Transverse colon (tissue), 4 donors: ENCODE measurements at regions not wholly inside any gene's neighbourhood (a gene's known extent, or its start where the extent isn't known, plus 50 kb on each side); places are given as distances from the start of the nearest gene placed in this dataset.

Experiments
- DNase-seq: peaks from one replicate; pipeline ENCODE4 v3.0.0-alpha.2; 2019
- H3K27ac ChIP-seq, 4 donors: fragments of 200-600 bp; sonication (generic); 2 replicates each; pipeline ENCODE4 v1.5.1; 2016 to 2018; ENCODE audit warnings: inconsistent platforms in 4 of 4
- H3K27me3 ChIP-seq: fragments of 200-600 bp; sonication (generic); 2 replicates; pipeline ENCODE4 v1.5.1; 2017; ENCODE audit warnings: inconsistent platforms
- H3K36me3 ChIP-seq, 4 donors: fragments of 200-600 bp; sonication (generic); 2 replicates each; pipeline ENCODE4 v1.5.1; 2017 to 2019; ENCODE audit warnings: inconsistent platforms in 4 of 4
- H3K4me1 ChIP-seq, 4 donors: fragments of 200-600 bp; sonication (generic); 2 replicates each; pipeline ENCODE4 v1.5.1; 2017 to 2020; ENCODE audit warnings: inconsistent platforms in 4 of 4
- H3K4me3 ChIP-seq, 4 donors: fragments of 200-600 bp; sonication (generic); 1 replicate in 1 of 4; 2 replicates in 3 of 4; pipeline versions ENCODE4 v1.5.1 to v1.6.1; 2017 to 2019; ENCODE audit warnings: inconsistent platforms in 4 of 4
- H3K9me3 ChIP-seq, 2 donors: fragments of 200-600 bp; sonication (generic); 2 replicates each; pipeline ENCODE4 v1.5.1; 2017 to 2019; ENCODE audit warnings: inconsistent platforms in 2 of 2
- EP300 ChIP-seq: sonication (generic); formaldehyde crosslinking; IDR thresholded peaks from one replicate; pipeline ENCODE4 v1.6.1; 2017; ENCODE audit warnings: antibody characterized with exemption, low read depth
- POLR2A ChIP-seq: fragments of 450-650 bp; IDR thresholded peaks from one replicate; pipeline ENCODE4 v1.6.1; 2016; ENCODE audit warnings: antibody characterized with exemption, mild to moderate bottlenecking, moderate library complexity
- POLR2AphosphoS5 ChIP-seq, 3 donors: sonication (generic); formaldehyde crosslinking; IDR thresholded peaks; one replicate each; pipeline ENCODE4 v1.6.1; 2016; ENCODE audit warnings: antibody characterized with exemption in 3 of 3
- WGBS, 2 donors: methylation state at CpG; one replicate each; pipeline ENCODE4 v1.1.5; 2018; ENCODE audit warnings: low coverage in 1 of 2; 5-methylcytosine and 5-hydroxymethylcytosine counted together
- in situ Hi-C, 4 donors: fragments of 200-750 bp; cut with MboI; loops; one replicate each; pipeline versions ENCODE4 v1.15.0 to v1.15.1; 2017; ENCODE audit warnings: low sequenced_read_pairs in 3 of 4, low pct_ligation_motif_present in 1 of 4, low pct_unique_long_range_greater_than_20kb in 1 of 4
- intact Hi-C: fragments of 100-400 bp; cut with DNase I; formaldehyde crosslinking; loops from one replicate; pipeline ENCODE4 v1.15.1; 2023; ENCODE audit warnings: low total_unique reads
- TF ChIP-seq, protein P1 (sequence below), 5 experiments: fragments of 200-600 bp in 3 of 5; fragments of 450-650 bp in 2 of 5; sonication (generic) in 3 of 5; IDR thresholded peaks; 1 replicate in 2 of 5; 2 replicates in 3 of 5; pipeline ENCODE4 v1.5.1; 2016 to 2017; ENCODE audit warnings: antibody characterized with exemption in 5 of 5, inconsistent platforms in 3 of 5, mild to moderate bottlenecking in 2 of 5, moderate library complexity in 1 of 5

DNA sequence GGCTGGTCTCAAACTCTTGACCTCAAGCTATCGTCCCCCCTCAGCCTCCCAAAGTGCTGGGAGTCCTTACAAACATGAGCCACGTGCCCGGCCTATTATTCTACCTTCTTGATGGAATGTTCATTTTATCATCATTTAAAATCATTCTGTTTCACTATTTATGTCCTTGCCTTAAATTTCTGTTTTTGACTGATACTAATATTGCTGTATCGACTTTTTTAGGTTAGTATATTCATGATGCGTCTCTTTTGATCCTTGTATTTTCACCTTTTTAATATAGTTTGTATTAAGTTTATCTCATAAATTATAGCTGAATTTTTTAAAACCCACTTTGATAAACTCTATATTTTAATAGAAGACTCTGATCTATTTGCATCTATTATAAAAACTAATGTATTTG is 98.4 kb upstream of the STXBP5 start:
- in situ Hi-C loops: no loop called here
- H3K36me3 ChIP-seq: no peaks in the 10 kb centered on the region
- no peak overlapping the region for H3K4me3 ChIP-seq
- H3K9me3 ChIP-seq: no peaks in the 10 kb centered on the region
- H3K4me1 ChIP-seq: no peaks in the 10 kb centered on the region
- WGBS, 2 donors: 91 to 100% methylated on average over 3 to 5 of the region's 5 CpGs
- no peak for DNase-seq
- intact Hi-C loops: no loop called here
- H3K27ac ChIP-seq: no peak overlapping the region
- TF ChIP-seq EP300 (no peak), POLR2A (no peak), POLR2AphosphoS5 (IDR thresholded peaks at IDR 0.05) (no peak)
- TF ChIP-seq, protein P1, sequence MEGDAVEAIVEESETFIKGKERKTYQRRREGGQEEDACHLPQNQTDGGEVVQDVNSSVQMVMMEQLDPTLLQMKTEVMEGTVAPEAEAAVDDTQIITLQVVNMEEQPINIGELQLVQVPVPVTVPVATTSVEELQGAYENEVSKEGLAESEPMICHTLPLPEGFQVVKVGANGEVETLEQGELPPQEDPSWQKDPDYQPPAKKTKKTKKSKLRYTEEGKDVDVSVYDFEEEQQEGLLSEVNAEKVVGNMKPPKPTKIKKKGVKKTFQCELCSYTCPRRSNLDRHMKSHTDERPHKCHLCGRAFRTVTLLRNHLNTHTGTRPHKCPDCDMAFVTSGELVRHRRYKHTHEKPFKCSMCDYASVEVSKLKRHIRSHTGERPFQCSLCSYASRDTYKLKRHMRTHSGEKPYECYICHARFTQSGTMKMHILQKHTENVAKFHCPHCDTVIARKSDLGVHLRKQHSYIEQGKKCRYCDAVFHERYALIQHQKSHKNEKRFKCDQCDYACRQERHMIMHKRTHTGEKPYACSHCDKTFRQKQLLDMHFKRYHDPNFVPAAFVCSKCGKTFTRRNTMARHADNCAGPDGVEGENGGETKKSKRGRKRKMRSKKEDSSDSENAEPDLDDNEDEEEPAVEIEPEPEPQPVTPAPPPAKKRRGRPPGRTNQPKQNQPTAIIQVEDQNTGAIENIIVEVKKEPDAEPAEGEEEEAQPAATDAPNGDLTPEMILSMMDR (IDR thresholded peaks at IDR 0.05): no peak
- H3K27me3 ChIP-seq: no peaks in the 10 kb centered on the region

DNA sequence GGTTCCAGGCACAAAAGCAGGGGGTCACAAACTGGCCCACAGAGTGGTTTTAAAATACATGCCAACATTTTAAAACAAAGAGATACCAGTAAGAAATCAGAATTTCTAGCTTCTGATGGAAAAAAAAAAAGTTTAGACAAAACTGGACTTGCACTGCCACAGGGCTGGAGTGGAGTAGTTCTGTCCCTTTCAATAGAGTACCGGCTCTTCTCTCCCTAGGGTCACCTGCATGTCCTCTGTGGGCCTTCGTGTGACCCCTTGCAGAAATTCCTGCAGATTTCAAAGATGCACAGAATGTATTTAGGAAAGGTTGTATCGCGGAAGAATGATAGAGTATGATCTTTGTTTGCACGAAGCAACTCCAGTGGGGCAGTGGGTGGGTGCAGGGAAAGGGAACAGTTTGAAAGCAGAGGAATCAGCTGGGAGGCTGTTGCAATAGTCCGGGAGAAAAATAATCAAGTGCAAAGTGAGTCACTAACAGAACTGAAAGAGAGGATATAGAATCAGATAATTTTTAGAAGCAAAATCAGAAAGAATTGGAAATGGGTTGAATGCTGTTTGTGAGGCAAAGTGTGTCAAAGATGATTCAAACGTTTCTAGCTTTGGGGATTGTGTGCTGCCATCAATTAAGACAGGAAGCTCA is 97.3 kb upstream of the STXBP5 start:
- Histone ChIP-seq H3K9me3 (no peaks in the 10 kb centered on the region), H3K4me3 (no peak overlapping the region), H3K27me3 (no peaks in the 10 kb centered on the region), H3K4me1 (no peaks in the 10 kb centered on the region), H3K36me3 (no peaks in the 10 kb centered on the region), H3K27ac (no peak overlapping the region)
- WGBS, 2 donors: 64 to 69% methylated on average over 6 to 7 of the region's 7 CpGs
- DNase-seq: no peak
- TF ChIP-seq POLR2AphosphoS5 (IDR thresholded peaks at IDR 0.05): no peak
- TF ChIP-seq, protein P1 (IDR thresholded peaks at IDR 0.05): no peak
- TF ChIP-seq EP300: no peak
- TF ChIP-seq POLR2A: no peak
- intact Hi-C loops (no loop called here), in situ Hi-C loops (no loop called here)

DNA sequence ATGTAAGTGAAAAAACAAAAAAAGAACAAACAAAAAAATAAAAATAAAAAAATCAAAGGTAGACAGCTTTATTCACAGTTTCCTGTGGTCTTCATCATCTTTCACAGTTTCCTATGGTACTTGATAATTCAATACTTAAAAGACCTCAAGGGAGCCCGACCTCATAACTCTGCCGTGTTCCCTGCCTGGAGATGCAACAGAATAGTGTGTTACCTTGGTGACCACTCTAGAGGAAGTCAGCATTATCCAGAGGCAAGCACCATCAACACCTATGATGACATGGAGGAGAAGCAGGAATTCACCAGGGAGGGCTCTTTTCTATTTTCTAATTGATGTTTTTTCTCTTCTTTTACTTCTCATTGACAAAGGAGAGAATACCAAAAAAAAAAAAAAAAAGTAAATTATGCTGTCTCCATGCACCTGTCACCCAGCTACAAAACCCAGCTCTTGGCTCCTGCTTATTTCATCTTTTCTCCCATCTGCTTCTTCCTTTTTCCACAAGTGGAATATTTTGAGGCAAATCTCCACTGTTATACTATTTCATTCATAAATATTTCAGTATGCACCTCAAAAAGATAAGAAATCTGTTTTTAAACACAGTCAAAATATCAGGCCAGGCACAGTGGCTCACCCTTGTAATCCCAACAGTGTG is 95.8 kb upstream of the STXBP5 start:
- in situ Hi-C loops (no loop called here), intact Hi-C loops (no loop called here)
- H3K27ac ChIP-seq: no peak overlapping the region
- H3K4me3 ChIP-seq: no peak overlapping the region
- WGBS, 2 donors: 65 to 86% methylated on average over 2 of the region's 2 CpGs
- no peak for DNase-seq
- H3K4me1 ChIP-seq: no peaks in the 10 kb centered on the region
- TF ChIP-seq POLR2AphosphoS5 (IDR thresholded peaks at IDR 0.05) (no peak), POLR2A (no peak), EP300 (no peak)
- TF ChIP-seq, protein P1 (IDR thresholded peaks at IDR 0.05): no peak
- no peaks in the 10 kb centered on the region for H3K9me3 ChIP-seq
- no peaks in the 10 kb centered on the region for H3K27me3 ChIP-seq
- no peaks in the 10 kb centered on the region for H3K36me3 ChIP-seq

DNA sequence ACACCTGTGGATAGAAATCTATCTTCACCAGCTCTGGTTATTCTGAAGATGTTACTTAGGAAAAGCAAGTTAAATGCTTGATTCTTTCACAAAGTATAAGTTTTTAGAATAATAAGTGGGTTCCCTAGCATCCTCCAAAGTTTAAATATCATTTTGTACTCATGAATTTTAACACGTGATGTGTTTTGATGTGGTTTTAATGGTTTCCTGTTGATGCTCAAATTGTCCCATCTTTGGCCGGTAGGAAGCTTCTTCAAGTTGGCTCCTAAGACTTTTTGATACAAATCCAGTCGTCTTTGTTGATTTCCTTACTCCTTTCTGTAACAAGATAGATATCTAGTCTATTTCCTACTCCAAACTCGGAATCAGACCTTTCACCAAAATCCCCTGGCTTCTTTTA is 94.5 kb upstream of the STXBP5 start:
- no peak overlapping the region for H3K27ac ChIP-seq
- H3K4me3 ChIP-seq: no peak overlapping the region
- H3K36me3 ChIP-seq: no peaks in the 10 kb centered on the region
- WGBS, 2 donors: 67 to 72% methylated on average over 3 to 4 of the region's 4 CpGs
- no peaks in the 10 kb centered on the region for H3K4me1 ChIP-seq
- H3K9me3 ChIP-seq: no peaks in the 10 kb centered on the region
- no peak for DNase-seq
- in situ Hi-C loops: no loop called here
- TF ChIP-seq POLR2AphosphoS5 (IDR thresholded peaks at IDR 0.05) (no peak), POLR2A (no peak), EP300 (no peak)
- TF ChIP-seq, protein P1 (IDR thresholded peaks at IDR 0.05): no peak
- H3K27me3 ChIP-seq: no peaks in the 10 kb centered on the region
- intact Hi-C loops: no loop called here
